ENCODE measurements at regions not wholly inside any gene's neighbourhood (a gene's known extent, or its start where the extent isn't known, plus 50 kb on each side); places are given as distances from the start of the nearest gene placed in this dataset.

DNA sequence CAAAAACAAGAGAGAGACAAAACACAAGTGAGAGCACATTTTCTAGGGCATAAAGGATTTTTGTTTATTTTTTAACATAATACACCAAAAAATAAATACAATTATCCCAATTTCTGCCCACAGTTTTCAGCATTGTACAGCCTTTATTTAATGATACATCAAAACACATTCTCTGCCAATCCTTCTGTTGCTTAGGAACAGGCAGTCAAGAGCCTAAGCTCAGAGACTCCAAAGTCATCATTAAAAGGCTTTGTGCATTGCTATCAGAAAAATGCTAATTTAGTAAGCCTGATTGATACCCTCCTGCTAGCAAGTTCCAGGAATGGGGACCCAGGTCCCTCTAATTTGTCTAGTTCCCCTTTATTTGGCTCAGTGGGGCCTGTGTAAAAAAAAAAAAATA is 536.5 kb downstream of the RPS29 start:
- TF ChIP-seq, protein P1, sequence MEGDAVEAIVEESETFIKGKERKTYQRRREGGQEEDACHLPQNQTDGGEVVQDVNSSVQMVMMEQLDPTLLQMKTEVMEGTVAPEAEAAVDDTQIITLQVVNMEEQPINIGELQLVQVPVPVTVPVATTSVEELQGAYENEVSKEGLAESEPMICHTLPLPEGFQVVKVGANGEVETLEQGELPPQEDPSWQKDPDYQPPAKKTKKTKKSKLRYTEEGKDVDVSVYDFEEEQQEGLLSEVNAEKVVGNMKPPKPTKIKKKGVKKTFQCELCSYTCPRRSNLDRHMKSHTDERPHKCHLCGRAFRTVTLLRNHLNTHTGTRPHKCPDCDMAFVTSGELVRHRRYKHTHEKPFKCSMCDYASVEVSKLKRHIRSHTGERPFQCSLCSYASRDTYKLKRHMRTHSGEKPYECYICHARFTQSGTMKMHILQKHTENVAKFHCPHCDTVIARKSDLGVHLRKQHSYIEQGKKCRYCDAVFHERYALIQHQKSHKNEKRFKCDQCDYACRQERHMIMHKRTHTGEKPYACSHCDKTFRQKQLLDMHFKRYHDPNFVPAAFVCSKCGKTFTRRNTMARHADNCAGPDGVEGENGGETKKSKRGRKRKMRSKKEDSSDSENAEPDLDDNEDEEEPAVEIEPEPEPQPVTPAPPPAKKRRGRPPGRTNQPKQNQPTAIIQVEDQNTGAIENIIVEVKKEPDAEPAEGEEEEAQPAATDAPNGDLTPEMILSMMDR (IDR thresholded peaks at IDR 0.05; ENCODE audit: low read depth, low read length), result no peak
- TF ChIP-seq MYC (IDR thresholded peaks at IDR 0.05; ENCODE audit: low read depth, low read length), result no peak
- no peak for TF ChIP-seq POLR2A (IDR thresholded peaks at IDR 0.05; ENCODE audit: extremely low read depth, insufficient read length)
- TF ChIP-seq, protein P2, sequence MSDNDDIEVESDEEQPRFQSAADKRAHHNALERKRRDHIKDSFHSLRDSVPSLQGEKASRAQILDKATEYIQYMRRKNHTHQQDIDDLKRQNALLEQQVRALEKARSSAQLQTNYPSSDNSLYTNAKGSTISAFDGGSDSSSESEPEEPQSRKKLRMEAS (IDR thresholded peaks at IDR 0.05; ENCODE audit: low read depth, low read length), result no peak
